Neural cell (in vitro differentiated cells): ENCODE measurements at regions not wholly inside any gene's neighbourhood (a gene's known extent, or its start where the extent isn't known, plus 50 kb on each side); places are given as distances from the start of the nearest gene placed in this dataset.

ENCODE experiments used
- H2AFZ ChIP-seq: fragments of 200-600, 300-800 bp; sonication (generic), shearing (Covaris generic); 2 replicates; pipeline ENCODE4 v1.6.0; 2014; ENCODE audit warnings: low read depth, mild to moderate bottlenecking, antibody characterized with exemption, low read length, moderate library complexity
- H3F3A ChIP-seq: fragments of 200-600 bp; shearing (Covaris generic); 2 replicates; pipeline ENCODE4 v1.6.1; 2016; ENCODE audit warnings: mild to moderate bottlenecking, moderate library complexity, mixed read lengths, antibody characterized with exemption, low read length; ENCODE audit not compliant: insufficient read depth, poor library complexity, severe bottlenecking
- H3K27ac ChIP-seq: fragments of 200-600, 300-800 bp; sonication (generic), shearing (Covaris generic); 2 replicates; pipeline ENCODE4 v1.5.1; 2014; ENCODE audit warnings: mild to moderate bottlenecking, low read length, moderate library complexity
- H3K27me3 ChIP-seq: fragments of 300-800, 200-600 bp; sonication (generic), shearing (Covaris generic); 2 replicates; pipeline ENCODE4 v1.6.0; 2014; ENCODE audit warnings: mild to moderate bottlenecking, low read depth, low read length, moderate library complexity; ENCODE audit not compliant: insufficient read depth
- H3K36me3 ChIP-seq: fragments of 300-800, 200-600 bp; sonication (generic), shearing (Covaris generic); 2 replicates; pipeline ENCODE4 v1.5.1; 2014; ENCODE audit warnings: mild to moderate bottlenecking, antibody characterized with exemption, low read length, moderate library complexity; ENCODE audit not compliant: insufficient read depth
- H3K4me2 ChIP-seq: fragments of 300-800, 200-600 bp; sonication (generic), shearing (Covaris generic); 2 replicates; pipeline ENCODE4 v1.6.0; 2014; ENCODE audit warnings: mild to moderate bottlenecking, low read length
- H3K4me3 ChIP-seq: fragments of 300-800, 200-600 bp; sonication (generic), shearing (Covaris generic); 2 replicates; pipeline ENCODE4 v1.5.1; 2014; ENCODE audit warnings: mild to moderate bottlenecking, low read length, moderate library complexity
- H3K79me2 ChIP-seq: fragments of 200-600 bp; shearing (Covaris generic); replicated peaks from 2 replicates; pipeline ENCODE4 v1.6.0; 2014; ENCODE audit warnings: mild to moderate bottlenecking, low read length, moderate library complexity; ENCODE audit not compliant: insufficient read depth
- H3K9ac ChIP-seq: fragments of 300-800, 200-600 bp; sonication (generic), shearing (Covaris generic); 2 replicates; pipeline ENCODE4 v1.6.1; 2016; ENCODE audit warnings: mild to moderate bottlenecking, low read length, mixed read lengths
- H3K9me2 ChIP-seq: fragments of 200-600 bp; shearing (Covaris generic); 2 replicates; pipeline ENCODE4 v1.6.1; 2016; ENCODE audit warnings: mild to moderate bottlenecking, low read length, mixed read lengths; ENCODE audit not compliant: insufficient read depth
- H3K9me3 ChIP-seq: fragments of 200-600, 300-800 bp; sonication (generic), shearing (Covaris generic); 2 replicates; pipeline ENCODE4 v1.6.1; 2016; ENCODE audit warnings: mild to moderate bottlenecking, mixed run types, low read length, moderate library complexity, mixed read lengths
- H4K20me1 ChIP-seq: fragments of 200-600 bp; shearing (Covaris generic); 2 replicates; pipeline ENCODE4 v1.6.1; 2016; ENCODE audit warnings: mild to moderate bottlenecking, mixed run types; ENCODE audit not compliant: insufficient read depth
- CTCF ChIP-seq: fragments of 450-650 bp; IDR thresholded peaks from 2 replicates; pipeline ENCODE4 v1.5.1; 2014; ENCODE audit warnings: antibody characterized with exemption, mild to moderate bottlenecking, moderate library complexity; ENCODE audit not compliant: poor library complexity, severe bottlenecking
- EP300 ChIP-seq: fragments of 450-650 bp; conservative IDR thresholded peaks from 2 replicates; pipeline ENCODE4 v1.6.1; 2014; ENCODE audit warnings: antibody characterized with exemption, mild to moderate bottlenecking, moderate library complexity; ENCODE audit not compliant: poor library complexity, severe bottlenecking
- EZH2 ChIP-seq: fragments of 200-600, 300-800 bp; shearing (Covaris generic), sonication (generic); IDR thresholded peaks from 2 replicates; pipeline ENCODE4 v1.6.1; 2014; ENCODE audit warnings: antibody characterized with exemption, low read length, borderline replicate concordance, mild to moderate bottlenecking; ENCODE audit not compliant: insufficient read depth, poor library complexity, severe bottlenecking
- MXI1 ChIP-seq: fragments of 450-650 bp; conservative IDR thresholded peaks from 2 replicates; pipeline ENCODE4 v1.6.1; 2014; ENCODE audit warnings: antibody characterized with exemption, mild to moderate bottlenecking; ENCODE audit not compliant: poor library complexity, severe bottlenecking
- POLR2AphosphoS5 ChIP-seq: IDR thresholded peaks from 2 replicates; pipeline ENCODE4 v1.6.1; 2012
- RAD21 ChIP-seq: fragments of 450-650 bp; conservative IDR thresholded peaks from 2 replicates; pipeline ENCODE4 v1.6.1; 2014; ENCODE audit warnings: antibody characterized with exemption, mild to moderate bottlenecking, moderate library complexity
- REST ChIP-seq: IDR thresholded peaks from 2 replicates; pipeline ENCODE4 v1.6.1; 2012; ENCODE audit warnings: borderline replicate concordance
- SMC3 ChIP-seq: fragments of 450-650 bp; conservative IDR thresholded peaks from 2 replicates; pipeline ENCODE4 v1.6.1; 2014; ENCODE audit warnings: antibody characterized with exemption, mild to moderate bottlenecking, moderate library complexity; ENCODE audit not compliant: poor library complexity
- TAF1 ChIP-seq: IDR thresholded peaks from 2 replicates; pipeline ENCODE4 v1.6.1; 2012; ENCODE audit warnings: low read depth

- no peaks in the 10 kb centered on the region for H3K9me2 ChIP-seq
- no peak overlapping the region for H3K27ac ChIP-seq
- H3K4me3 ChIP-seq = no peak overlapping the region
- no peaks in the 10 kb centered on the region for H4K20me1 ChIP-seq
- no peak overlapping the region for H2AFZ ChIP-seq
- H3K9ac ChIP-seq = no peak overlapping the region
- H3K36me3 ChIP-seq = no peaks in the 10 kb centered on the region
- no peaks in the 10 kb centered on the region for H3K9me3 ChIP-seq
- no peaks in the 10 kb centered on the region for H3F3A ChIP-seq
- no peak overlapping the region for H3K4me2 ChIP-seq
- TF ChIP-seq EP300 = no peak
- no peak for TF ChIP-seq CTCF
- no peak for TF ChIP-seq REST
- TF ChIP-seq POLR2AphosphoS5 = no peak
- no peak for TF ChIP-seq RAD21
- no peak for TF ChIP-seq SMC3
- TF ChIP-seq EZH2 = no peak
- no peak for TF ChIP-seq MXI1
- TF ChIP-seq TAF1 = no peak
- no peaks in the 10 kb centered on the region for H3K79me2 ChIP-seq
- no peaks in the 10 kb centered on the region for H3K27me3 ChIP-seq
These were observed 143.3 kb downstream of the IRS1 start for GRCh38 chr2:226656367-226656766.

- Histone ChIP-seq H3K79me2 (no peaks in the 10 kb centered on the region), H3K9ac (no peak overlapping the region), H3K4me3 (no peak overlapping the region), H3K27me3 (no peaks in the 10 kb centered on the region), H3K9me2 (no peaks in the 10 kb centered on the region), H2AFZ (no peak overlapping the region), H3K27ac (no peak overlapping the region), H3K36me3 (no peaks in the 10 kb centered on the region), H3F3A (no peaks in the 10 kb centered on the region), H3K9me3 (no peaks in the 10 kb centered on the region), H3K4me2 (no peak overlapping the region), H4K20me1 (no peaks in the 10 kb centered on the region)
- TF ChIP-seq EZH2 = no peak
- TF ChIP-seq EP300 = no peak
- no peak for TF ChIP-seq MXI1
- no peak for TF ChIP-seq CTCF
- TF ChIP-seq SMC3 = no peak
- TF ChIP-seq TAF1 = no peak
- TF ChIP-seq RAD21 = no peak
- TF ChIP-seq POLR2AphosphoS5 = no peak
- no peak for TF ChIP-seq REST
These were observed 143.7 kb downstream of the IRS1 start for GRCh38 chr2:226655871-226656270.
